Heart left ventricle (tissue), 13 donors: ENCODE measurements at regions not wholly inside any gene's neighbourhood (a gene's known extent, or its start where the extent isn't known, plus 50 kb on each side); places are given as distances from the start of the nearest gene placed in this dataset.

ENCODE experiments used
- POLR2A ChIP-seq, 2 donors: fragments of 450-650 bp; IDR thresholded peaks; one replicate each; pipeline ENCODE4 v1.6.1; 2017; ENCODE audit warnings: antibody characterized with exemption in 2 of 2, mild to moderate bottlenecking in 2 of 2, moderate library complexity in 2 of 2
- TF ChIP-seq, protein P1 (sequence below), 12 donors: fragments of 200-600 bp; sonication (generic) in 4 of 12; IDR thresholded peaks; one replicate each; pipeline versions ENCODE4 v1.5.0 to v1.8.0; 2018 to 2022; ENCODE audit warnings: antibody characterized with exemption in 12 of 12, mild to moderate bottlenecking in 5 of 12
- donor health status: ischemic (EF 13 %, LVEDD 7.1; RV severe dilation, severe dysfunction).
- donor health status: DM: no; HTN: yes; CAD: no.
- donor health status: DM: no; HTN: no; CAD: no.
- donor health status: ischemic (EF 25% LVEDD 6.9; RV normal size, moderate dysfunction).
- donor health status: ischemic (EF 25% LVEDD 5.7; RV mildly dilated, moderate dysfunction).
- donor health status: ischemic (EF 35%, LVEDD 5.7; RV mildly dilated, moderate dysfunction).
- donor health status: nonischemic (EF 11% LVEDD 7.7; RV severe dilation, severe dysfunction).
- donor health status: DM: yes; HTN: yes; CAD: no.
- donor health status: PGD.
- donor health status: ischemic (EF 29% LVEDD 5.4; RV normal size, mild dysfunction).
- donor health status: nonischemic (EF 23%, LVEDD 6.1; RV moderate dilation, normal function).

DNA sequence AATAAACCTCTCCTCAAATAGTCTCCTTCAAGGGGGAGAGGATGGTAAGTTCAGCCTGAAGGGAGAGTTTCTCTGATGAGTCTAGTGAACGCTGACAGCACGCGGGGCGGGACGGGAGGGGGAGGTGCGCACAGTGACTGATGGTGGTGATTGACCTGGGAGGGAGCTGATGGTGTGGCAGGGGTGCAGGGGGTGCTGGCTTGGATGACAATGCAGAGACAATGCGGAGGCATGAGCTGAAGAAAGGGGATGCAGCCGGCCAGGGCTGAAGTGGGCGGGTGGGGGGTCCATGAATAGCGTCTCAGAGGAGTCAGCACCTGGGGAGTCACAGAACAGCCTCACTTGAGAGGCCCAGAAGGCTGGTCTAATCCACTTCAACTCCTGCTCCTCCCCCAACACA is 142.5 kb upstream of the PJA1 start:
- TF ChIP-seq, protein P1, sequence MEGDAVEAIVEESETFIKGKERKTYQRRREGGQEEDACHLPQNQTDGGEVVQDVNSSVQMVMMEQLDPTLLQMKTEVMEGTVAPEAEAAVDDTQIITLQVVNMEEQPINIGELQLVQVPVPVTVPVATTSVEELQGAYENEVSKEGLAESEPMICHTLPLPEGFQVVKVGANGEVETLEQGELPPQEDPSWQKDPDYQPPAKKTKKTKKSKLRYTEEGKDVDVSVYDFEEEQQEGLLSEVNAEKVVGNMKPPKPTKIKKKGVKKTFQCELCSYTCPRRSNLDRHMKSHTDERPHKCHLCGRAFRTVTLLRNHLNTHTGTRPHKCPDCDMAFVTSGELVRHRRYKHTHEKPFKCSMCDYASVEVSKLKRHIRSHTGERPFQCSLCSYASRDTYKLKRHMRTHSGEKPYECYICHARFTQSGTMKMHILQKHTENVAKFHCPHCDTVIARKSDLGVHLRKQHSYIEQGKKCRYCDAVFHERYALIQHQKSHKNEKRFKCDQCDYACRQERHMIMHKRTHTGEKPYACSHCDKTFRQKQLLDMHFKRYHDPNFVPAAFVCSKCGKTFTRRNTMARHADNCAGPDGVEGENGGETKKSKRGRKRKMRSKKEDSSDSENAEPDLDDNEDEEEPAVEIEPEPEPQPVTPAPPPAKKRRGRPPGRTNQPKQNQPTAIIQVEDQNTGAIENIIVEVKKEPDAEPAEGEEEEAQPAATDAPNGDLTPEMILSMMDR (IDR thresholded peaks at IDR 0.05) = no peak
- TF ChIP-seq POLR2A (IDR thresholded peaks at IDR 0.05) = no peak
